HG02938 (cell line): ENCODE measurements at regions not wholly inside any gene's neighbourhood (a gene's known extent, or its start where the extent isn't known, plus 50 kb on each side); places are given as distances from the start of the nearest gene placed in this dataset.

Source experiments
- ATAC-seq: cut with Tn5 transposase; IDR thresholded peaks from one replicate; pipeline ENCODE4 v1.9.1; 2021; ENCODE audit warnings: mild to moderate bottlenecking, moderate library complexity; ENCODE audit not compliant: unreplicated experiment

DNA sequence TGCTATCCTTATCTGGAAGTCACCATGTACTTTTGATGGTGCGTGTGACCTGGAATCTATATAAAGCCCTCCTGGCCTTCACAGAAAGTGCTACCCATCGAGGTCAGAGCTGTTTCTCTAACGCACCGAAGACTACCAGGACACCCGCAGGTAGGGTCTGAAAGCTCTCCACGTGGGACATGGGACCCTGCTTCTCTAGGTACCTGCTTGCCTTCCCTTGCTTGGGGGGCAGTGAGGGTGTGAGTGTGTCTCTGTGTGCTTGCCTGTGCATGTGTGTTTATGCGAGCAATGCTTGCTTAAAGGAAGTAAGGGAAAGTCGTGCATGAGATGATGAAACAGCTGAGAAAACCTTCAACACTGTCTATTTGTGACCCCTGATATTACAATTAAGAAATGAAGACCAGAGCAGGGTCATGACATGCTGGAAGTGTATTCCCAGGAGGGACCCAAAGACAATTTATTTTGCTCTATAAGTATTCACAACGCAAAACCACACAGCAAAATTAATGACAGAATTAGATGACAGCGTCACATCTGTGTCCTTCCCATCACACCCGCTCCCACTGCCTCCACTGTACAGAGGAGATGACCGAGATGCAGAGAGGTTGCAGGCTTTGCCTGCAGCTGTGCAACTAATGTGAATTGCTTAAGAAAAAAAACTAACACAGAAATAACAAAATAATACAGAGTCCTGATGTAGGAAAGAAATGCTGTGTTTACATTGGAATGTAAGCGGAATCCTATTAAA lies 76.4 kb upstream of the HELT start:
- no peak for ATAC-seq

DNA sequence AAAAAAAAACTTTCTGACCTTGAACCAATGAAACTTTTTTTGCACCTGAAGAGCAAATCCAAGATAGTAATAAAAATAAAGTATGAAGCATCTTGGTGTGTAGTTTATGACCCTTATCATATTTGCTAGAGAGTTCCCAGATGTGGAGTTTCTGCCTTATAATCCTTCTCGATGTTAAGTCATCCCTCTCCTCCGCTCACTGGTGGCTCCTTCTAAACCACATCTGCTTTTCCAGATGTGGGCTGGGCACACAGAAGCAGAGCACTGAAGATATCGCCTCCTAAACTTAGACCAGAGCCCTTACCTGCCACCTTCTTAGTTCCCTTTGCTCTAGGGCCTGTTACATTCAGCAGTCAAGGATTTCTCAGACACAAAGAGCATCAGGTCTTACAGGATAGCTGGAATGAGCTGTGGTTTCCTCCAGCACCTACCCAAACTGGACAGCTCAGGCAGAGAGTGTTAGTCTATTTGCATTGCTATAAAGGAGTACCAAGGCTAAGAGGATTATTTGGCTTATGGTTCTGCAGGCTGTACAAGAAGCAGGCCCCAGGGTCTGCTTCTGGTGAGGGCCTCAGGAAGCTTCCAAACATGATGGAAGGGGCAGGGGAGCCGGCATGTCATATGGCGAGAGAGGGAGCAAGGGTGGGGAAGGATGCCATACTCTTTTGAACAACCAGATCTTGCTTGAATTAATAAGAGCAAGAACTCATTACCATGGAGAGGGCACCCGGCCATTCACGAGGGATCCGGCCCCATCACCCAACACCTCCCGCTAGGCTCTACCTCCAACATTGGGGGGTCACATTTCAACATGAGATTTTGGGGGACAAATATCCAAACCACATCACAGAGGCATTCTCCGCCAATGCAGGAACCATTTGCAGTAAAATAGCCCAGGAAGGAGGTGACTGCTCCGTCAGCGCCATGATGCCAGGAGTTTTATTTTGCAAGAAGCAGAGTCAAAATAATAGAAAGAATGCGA lies 75.6 kb upstream of the HELT start:
- ATAC-seq: no peak

DNA sequence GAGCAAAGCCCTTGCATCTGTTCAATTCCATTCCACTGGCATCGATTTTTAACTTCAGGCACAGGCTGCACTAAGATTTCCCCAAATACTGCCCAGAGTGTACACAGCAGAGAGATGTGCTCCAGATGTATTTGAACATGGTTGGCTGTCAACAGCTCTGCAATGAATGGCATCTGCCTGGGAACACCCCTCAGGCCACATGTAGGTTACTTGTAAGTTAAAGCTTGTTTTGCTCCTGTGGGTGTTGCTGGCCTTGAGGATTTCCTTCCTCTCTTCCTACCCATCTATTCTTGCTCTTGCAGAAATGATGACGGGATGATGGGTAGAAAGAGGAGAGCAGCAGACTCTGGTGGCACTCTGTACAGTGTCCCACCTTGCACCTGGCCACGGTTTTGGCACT lies 69.3 kb upstream of the HELT start:
- no peak for ATAC-seq

DNA sequence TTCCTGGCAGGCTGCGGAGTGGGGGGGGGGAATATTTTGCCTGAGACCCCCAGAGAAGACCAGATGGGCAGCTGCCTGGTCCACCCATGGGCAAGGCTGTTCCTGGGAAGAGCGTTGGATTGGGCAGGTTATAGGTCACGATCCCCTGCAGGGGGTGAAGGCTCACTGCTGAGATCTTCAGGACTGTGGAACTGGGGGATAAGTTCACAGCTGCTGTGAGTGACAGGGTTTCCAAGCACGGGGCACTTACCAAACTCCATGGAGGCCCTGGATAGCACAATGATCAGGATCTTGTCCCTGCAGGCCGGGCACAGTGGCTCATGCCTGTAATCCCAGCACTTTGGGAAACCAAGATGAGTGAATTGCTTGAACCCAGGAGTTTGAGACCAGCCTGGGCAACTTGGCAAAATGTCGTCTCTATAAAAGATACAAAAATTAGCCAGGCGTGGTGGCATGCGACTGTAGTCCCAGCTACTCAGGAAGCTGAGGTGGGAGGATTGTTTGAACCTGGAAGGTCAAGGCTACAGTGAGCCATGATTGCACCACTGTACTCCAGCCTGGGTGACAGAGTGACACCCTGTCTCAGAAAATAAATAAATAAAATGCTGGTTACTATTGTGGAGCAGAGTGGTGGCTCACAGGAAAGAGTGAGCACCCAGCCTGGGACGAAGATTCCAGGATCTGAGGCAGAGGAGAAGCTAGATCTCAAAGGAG lies 68.0 kb upstream of the HELT start:
- no peak for ATAC-seq

DNA sequence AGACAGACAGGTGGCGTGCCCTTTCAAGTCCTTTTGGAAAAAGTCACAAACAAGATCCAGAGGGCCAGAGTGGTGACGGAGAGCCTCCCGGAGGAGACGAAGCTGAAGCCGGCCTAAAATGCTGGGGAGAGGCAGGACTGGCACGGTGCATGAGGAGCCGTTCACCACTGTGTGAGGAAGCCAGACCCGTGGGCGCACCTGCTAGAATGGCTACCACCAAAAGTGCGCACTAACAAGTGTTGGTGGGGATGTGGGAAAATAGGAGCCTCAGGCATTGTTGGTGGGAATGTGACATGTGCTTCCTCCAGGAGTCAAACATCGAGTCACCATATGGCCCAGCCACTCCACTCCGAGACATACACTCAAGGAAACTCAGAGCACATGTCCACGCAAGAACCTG lies 67.4 kb upstream of the HELT start:
- ATAC-seq: no peak

DNA sequence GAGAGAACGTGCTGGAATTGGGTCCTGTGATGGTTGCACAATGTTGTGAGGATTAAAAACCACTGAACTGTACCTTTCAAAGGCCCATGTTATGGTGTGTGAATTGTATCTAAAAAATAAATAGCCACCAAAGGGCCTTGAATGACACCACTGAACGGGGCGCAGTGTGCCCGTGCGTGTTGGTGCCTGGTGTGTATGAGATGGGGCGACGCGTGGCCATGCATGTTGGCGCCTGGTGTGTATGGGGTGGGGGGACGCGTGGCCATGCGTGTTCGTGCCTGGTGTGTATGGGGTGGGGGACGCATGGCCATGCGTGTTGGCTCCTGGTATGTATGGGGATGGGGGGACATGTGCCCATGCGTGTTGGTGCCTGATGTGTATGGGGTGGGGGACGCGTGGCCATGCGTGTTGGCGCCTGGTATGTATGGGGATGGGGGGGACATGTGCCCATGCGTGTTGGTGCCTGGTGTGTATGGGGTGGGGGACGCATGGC lies 66.6 kb upstream of the HELT start:
- no peak for ATAC-seq

DNA sequence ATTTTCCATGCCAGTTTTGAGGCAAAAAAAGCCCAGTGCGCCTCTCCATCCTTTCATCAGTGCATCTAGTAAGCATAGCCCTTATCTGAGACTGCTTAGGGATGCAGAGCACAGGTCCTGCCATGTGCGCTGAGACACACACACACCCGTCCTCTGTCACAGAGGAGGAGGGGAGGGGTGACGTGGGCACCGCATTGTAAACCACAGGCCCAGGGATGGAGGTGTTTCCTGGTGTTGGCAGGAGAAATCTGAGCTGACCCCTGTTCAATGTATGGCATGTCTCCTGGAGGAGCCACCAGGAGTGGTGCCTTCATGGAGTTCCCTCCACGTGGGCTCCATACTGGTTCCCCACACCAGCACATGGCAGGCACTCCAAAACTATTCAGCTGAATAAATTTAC lies 65.8 kb upstream of the HELT start:
- ATAC-seq: no peak

DNA sequence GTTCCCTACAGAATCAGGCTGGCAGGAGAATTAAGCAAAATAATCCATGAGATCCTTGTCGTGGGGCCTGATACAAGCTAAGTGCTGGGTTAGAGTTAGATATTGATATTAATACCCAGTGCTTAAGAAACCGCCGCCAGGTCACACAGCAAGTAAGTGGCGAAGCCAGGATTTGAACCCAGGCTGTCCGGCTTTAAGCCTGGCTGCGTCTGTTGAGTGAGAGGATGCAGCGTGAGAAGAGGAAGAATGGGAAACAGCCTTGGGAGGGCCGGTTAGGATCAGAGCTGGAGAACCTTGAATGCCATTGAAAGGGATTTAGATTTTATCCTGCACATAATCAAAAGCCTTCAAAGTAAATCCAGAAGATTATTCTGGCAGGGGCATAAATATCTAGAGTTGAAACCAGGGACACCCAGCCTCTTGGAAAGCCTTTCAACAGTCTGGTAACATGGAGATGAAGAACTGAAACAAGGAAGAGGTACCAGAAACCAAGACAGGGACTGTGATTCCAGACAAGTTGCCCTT lies 64.8 kb upstream of the HELT start:
- ATAC-seq: no peak

DNA sequence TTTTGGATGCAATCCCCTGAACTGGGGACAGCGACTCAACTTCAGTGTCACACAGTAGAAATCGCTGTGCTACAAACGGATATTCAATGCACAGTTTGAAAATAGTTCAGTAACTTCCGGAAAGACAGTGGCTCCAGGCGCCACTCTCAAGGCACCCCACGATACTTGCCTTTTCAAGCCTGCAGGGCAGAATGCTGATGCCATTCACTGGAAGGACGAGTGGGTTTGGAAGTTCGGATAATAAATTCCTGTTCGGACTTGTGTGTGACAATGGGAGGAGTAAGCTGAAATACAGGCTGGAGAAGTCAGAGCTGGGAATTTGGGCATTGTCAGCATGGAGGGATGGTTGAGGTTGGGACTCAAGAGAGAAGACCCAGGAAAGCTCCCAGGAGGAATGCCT lies 64.3 kb upstream of the HELT start:
- ATAC-seq: no peak

DNA sequence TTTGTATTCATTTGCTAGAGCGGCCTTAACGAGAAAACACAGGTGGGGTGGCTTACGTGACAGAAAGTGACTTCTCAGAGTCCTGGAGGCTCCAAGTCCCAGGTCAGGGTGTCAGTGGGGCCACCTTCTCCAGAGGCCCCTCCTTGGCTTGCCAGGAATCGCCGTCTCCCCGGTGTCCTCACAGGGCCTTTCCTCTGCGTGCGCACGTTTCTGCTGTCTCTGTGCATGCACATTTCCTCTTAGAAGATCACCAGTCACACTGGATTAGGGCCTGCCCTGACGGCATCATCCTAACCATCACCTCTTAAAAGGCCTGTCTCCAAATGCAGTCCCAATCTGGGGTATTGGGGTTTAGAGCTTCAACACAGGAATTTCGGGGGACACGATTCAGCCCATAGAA lies 63.8 kb upstream of the HELT start:
- ATAC-seq: no peak

DNA sequence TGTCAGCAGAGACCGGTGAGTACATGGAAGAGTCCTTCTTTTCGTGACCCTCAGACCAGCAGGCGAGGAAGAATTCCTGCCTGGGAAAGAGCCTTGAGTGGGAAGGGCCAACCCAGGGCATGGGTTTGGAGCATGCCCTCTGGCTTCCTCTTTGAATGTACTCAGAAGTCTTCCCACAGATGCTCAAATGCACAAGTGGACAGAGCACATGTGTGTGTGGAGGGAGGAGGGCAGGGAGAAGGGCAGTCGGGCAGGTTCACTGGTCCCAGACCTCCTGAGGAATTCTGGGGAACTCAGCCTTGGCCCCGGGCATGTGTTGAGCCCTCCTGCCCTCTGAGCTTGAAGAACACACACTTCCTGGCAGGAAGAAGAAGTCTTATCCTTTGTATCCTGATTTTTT lies 63.2 kb upstream of the HELT start:
- ATAC-seq: no peak

DNA sequence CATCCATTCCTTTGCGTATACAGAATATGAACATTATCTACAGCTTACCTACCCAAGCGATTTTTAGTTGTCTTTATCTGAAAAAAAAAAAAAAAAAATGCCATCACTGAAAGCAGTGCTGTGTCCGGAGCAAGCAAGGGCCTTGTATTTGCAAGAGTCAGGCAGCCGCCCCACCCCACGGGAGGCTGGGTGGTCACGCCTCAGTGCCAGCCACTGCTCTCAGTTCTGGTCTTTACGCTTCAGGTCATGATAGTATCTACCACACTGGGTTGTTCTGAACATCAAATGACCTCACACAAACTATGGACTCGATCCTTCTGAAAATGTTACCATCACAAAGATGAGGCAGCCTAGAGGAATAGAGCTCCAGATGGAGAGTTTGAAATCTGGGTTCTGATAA lies 62.7 kb upstream of the HELT start:
- ATAC-seq: peak; percentile 87

DNA sequence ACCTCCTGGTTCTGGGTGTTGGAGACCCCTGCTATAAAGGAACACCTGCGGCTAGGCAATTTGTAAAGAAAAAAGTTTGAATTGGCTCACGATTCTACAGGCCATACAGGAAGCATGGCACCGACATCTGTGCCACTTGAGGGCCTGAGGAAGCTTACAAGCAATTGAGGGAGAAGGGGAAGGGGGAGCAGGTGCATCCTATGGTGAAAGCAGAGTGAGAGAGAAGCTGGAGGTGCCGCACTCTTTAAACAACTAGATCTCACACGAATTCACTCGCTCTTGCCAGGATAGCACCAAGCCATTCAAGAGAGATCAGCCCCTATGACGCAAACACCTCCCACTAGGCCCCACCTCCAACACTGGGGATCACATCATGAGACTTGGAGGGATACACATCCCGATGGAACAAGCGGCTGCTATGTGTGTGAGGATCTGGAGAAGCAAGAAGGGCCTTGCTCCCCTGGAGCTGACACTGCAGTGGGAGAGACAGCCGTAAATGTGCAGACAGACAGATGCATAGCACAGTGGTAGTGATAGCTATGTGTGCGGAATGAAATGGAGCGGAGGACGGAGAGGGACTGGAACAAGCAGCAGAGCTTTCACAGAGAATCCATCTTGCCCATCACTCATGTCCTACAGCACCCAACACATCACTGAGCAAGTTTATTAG lies 60.7 kb upstream of the HELT start:
- no peak for ATAC-seq

DNA sequence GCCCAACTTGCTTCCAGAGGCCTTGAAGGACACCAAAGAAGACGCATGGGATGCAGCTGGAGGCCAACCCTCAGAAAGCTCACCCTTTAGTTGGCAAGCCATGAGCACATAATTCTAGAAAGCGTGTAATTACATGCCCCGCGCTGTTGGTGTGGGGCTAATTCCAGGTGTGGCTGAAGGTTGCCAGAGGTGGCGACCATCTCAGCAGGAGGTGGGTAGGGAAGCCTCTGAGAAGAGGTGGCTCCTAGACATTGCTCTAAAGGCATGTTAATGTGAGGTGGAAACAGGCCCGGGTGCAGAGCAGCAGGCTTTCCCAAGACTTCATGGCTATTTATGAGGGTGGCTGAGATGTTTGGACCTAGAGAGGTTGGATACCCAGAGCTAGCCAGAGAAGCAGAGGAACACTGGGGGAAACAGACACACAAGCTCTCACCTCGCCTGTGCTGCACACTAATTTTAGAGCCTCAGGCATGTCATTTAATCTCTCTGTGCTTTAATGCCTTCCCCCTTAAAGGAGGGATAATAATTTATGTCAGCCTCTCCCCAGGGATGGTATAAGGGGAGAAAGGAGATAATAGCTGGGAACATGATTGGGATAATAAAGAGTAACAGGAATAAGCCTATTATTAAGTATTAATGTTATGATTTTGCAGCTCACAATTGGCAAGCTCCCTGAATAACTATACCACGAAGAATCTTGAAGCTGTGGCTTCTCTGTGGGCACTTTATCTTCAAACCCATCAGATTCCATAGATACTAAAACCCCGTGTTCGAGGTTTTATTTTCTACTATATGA lies 60.0 kb upstream of the HELT start:
- ATAC-seq: no peak

DNA sequence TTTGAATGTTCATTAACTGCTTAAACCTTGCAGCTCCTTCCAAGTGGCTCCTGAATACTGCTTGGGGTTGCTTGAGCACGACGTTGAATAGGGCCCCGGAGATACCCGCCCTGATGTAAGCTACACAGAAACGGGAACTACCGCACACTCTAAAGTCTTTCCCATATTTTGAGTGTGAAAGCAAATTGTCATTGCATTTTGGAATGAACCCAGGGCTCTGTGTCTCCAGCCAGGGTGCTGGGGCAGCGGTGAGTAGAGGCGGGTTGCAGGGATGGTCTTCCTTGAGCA lies 59.4 kb upstream of the HELT start:
- no peak for ATAC-seq

DNA sequence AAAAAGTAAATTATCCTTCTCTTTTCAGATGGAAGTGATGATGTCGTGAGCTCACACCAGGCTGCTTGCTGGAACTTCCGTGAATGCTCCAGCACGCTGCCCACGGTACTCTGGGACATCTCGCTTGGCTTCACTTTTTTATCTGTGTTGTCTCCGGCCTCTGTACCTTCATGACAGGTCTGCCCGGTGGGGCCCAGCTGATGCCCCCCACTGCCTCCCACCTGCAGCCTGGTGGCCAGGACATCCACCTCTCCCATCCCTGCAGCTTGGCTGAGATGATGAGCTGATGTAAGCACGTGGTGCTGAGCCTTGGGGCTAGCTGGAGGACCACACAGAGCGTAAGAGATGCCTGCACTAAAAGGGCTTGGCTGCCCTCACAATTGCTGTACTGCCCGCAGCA lies 59.0 kb upstream of the HELT start:
- no peak for ATAC-seq

DNA sequence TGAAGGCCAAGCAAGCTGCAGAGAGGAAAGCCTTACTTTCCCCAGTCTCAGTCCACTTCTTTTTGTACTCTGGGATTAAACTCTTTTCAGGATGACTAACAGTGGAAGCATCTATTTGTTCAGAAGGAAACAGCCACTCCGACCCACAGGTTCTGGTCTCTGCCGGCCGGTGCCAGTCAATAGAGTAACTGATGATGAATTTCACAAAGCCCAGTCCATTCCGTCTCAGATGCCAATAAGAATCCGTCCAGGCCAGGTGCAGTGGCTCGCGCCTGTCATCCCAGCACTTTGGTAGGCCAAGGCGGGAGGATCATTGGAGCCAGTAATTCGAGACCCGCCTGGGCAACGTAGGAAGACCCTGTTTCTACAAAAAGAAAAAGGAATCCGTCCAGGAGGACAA lies 58.5 kb upstream of the HELT start:
- ATAC-seq: no peak

DNA sequence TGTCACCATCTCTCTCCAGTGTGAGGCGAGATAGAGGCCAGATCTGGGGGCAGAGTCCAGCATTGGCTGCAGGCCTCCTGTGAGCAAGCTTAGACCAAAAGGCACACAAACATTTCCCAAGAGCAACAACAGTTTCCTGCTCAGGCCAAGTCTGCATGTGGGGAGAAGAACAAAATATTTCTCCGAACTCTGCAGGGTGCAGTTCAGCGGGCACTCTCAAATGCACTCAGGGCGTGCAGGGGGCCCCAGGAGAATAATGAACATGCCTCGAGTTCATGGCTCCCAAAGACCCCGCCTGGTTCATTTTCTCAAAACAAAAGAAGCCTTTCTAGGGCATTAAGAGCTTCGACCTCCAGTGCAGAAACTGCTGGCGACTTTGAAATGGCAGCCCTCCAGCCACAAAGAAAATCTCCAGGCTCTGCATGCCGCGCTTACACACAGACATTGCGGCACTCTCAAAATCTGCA lies 57.8 kb upstream of the HELT start:
- no peak for ATAC-seq

DNA sequence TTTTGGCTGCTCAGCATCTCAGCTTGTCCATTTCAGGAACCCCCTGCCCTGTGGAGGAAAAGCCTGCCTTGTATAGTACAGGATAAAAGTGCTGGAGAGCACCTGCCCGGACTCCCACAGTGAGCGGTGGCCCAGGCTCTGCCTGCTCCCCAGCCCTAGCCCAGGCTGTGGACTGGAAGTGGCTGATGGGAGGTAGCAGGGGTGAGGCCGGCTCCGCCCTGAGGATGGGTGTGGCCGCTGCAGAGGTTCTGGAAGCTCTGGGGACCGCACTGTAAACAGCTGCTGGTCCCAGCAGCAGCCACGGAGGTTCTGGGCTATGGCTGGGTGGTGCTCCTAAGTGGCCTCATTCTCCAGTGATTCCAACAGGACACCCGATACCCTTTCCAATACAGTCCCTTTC lies 56.6 kb upstream of the HELT start:
- no peak for ATAC-seq

DNA sequence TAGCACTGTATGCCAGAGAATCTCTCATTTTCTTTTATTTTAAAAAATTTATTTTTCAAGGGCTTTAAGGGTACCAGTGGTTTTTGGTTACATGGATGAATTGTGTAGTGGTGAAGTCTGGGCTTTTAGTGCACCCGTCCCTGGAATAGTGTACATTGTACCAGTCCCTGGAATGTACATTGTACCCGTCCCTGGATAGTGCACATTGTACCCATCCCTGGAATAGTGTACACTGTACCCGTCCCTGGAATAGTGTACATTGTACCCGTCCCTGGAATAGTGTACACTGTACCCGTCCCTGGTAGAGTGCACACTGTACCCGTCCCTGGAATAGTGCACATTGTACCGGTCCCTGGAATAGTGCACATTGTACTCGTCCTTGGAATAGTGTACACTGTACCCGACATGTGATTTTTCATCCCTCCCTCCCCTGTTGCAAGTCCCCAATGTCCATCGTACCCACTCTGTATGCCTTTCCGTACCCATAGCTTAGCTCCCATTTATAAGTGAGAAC lies 56.1 kb upstream of the HELT start:
- ATAC-seq: no peak
